Uterus (tissue), 3 donors: ENCODE measurements at regions not wholly inside any gene's neighbourhood (a gene's known extent, or its start where the extent isn't known, plus 50 kb on each side); places are given as distances from the start of the nearest gene placed in this dataset.

Experiments
- DNase-seq, 2 donors: peaks; one replicate each; pipeline ENCODE4 v3.0.0-alpha.2; 2019 to 2020
- H3K27ac ChIP-seq, 2 donors: fragments of 200-600 bp; sonication (generic); 1 replicate in 1 of 2; 2 replicates in 1 of 2; pipeline ENCODE4 v1.5.1; 2016 to 2018
- H3K27me3 ChIP-seq, 2 donors: fragments of 200-600 bp; sonication (generic); one replicate each; pipeline ENCODE4 v1.5.1; 2018 to 2019; ENCODE audit warnings: control low read depth in 1 of 2
- H3K36me3 ChIP-seq, 2 donors: fragments of 200-600 bp; sonication (generic); one replicate each; pipeline ENCODE4 v1.5.1; 2019; ENCODE audit warnings: control low read depth in 1 of 2
- H3K4me1 ChIP-seq, 2 donors: fragments of 200-600 bp; sonication (generic); one replicate each; pipeline ENCODE4 v1.5.1; 2018 to 2019; ENCODE audit warnings: control low read depth in 1 of 2
- H3K4me3 ChIP-seq, 2 donors: fragments of 200-600 bp; sonication (generic); 1 replicate in 1 of 2; 2 replicates in 1 of 2; pipeline ENCODE4 v1.5.1; 2018 to 2019; ENCODE audit warnings: mild to moderate bottlenecking in 1 of 2
- H3K9me3 ChIP-seq, 2 donors: fragments of 200-600 bp; sonication (generic); one replicate each; pipeline ENCODE4 v1.5.1; 2019; ENCODE audit warnings: control low read depth in 1 of 2
- CTCF ChIP-seq, 4 experiments: fragments of 200-600 bp in 2 of 4; fragments of 450-650 bp in 2 of 4; sonication (generic) in 2 of 4; IDR thresholded peaks; one replicate each; pipeline ENCODE4 v1.5.1; 2016 to 2019; ENCODE audit warnings: antibody characterized with exemption in 4 of 4, mild to moderate bottlenecking in 2 of 4, moderate library complexity in 1 of 4
- POLR2A ChIP-seq, 2 donors: fragments of 450-650 bp; IDR thresholded peaks; one replicate each; pipeline ENCODE4 v1.6.1; 2016; ENCODE audit warnings: antibody characterized with exemption in 2 of 2, mild to moderate bottlenecking in 1 of 2, moderate library complexity in 1 of 2
- intact Hi-C: fragments of 100-400 bp; cut with DNase I; formaldehyde crosslinking; loops from one replicate; pipeline ENCODE4 v1.15.1; 2023; ENCODE audit warnings: low total_unique reads
- donor health status: DM: yes; HTN: yes; CAD: no.

DNA sequence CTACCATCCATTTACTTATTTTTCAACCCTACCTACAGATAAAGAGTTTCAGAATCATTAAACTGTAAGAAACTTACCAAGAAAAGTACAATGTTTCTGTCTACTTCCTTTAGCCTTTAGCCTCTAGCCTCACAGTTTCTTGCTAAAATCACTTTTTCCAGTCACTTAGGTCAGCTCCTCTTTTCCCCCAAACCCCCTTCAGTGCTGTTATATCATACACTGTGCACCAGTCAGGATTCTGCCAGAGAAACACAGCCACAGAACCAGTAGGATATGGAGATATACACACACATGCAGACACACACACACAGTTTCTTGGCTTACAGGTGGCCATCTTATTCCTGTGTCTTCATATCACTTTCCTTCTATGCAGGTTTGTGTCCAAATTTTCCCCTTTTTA lies 139.9 kb upstream of the LIPC start:
- H3K36me3 ChIP-seq, result no peaks in the 10 kb centered on the region
- no peak overlapping the region for H3K27ac ChIP-seq
- H3K4me1 ChIP-seq, result no peaks in the 10 kb centered on the region
- H3K4me3 ChIP-seq, result no peak overlapping the region
- intact Hi-C loops, result no loop called here
- H3K27me3 ChIP-seq, result no peaks in the 10 kb centered on the region
- no peaks in the 10 kb centered on the region for H3K9me3 ChIP-seq
- TF ChIP-seq POLR2A (IDR thresholded peaks at IDR 0.05) (no peak), CTCF (IDR thresholded peaks at IDR 0.05) (no peak)
- DNase-seq, result no peak

GRCh38 chr15:58292751-58293175 lies 139.0 kb upstream of the LIPC start:
- H3K27me3 ChIP-seq, result no peaks in the 10 kb centered on the region
- DNase-seq, result no peak

GRCh38 chr15:58293622-58294550 lies 137.9 kb upstream of the LIPC start:
- TF ChIP-seq CTCF (IDR thresholded peaks at IDR 0.05), result no peak
- TF ChIP-seq POLR2A (IDR thresholded peaks at IDR 0.05), result no peak
- Histone ChIP-seq H3K4me3 (no peak overlapping the region), H3K9me3 (no peaks in the 10 kb centered on the region), H3K27ac (no peak overlapping the region), H3K4me1 (no peaks in the 10 kb centered on the region), H3K27me3 (no peaks in the 10 kb centered on the region), H3K36me3 (no peaks in the 10 kb centered on the region)
- no peak for DNase-seq
- intact Hi-C loops, result no loop called here

More at GRCh38 chr15:58292751-58293175, 139.0 kb upstream of the LIPC start:
- intact Hi-C loops, result no loop called here
- H3K4me1 ChIP-seq, result no peaks in the 10 kb centered on the region
- H3K9me3 ChIP-seq, result no peaks in the 10 kb centered on the region
- no peak overlapping the region for H3K4me3 ChIP-seq
- TF ChIP-seq CTCF (IDR thresholded peaks at IDR 0.05) (no peak), POLR2A (IDR thresholded peaks at IDR 0.05) (no peak)
- H3K36me3 ChIP-seq, result no peaks in the 10 kb centered on the region
- H3K27ac ChIP-seq, result no peak overlapping the region

DNA sequence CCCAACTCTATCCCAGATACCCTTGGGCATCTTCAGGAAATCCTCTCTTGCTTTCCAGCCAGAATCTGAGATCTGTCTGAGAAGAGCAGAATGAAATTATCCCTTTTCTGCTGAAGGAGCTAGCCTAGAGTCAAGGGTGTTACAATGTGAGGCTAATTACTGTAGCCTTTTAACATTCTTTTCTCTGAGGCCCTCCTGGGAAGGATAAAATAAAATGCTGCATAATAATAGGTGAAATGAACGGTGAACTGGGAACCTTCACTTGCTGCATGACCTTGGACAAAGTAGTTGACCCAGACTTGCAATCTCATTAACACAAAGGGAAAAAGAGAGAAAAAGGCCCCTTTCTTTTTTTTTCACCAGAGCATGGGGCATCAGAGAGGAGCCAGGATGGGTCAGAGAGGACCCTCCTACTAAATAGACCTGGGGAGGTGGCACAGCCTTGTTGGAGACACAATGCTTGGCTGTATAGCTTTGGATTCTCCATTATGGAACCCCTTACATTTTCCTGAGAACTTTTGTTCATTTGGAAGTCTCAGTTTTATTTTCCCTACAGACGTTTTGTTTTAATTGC lies 137.0 kb upstream of the LIPC start:
- intact Hi-C loops, result no loop called here
- H3K36me3 ChIP-seq, result no peaks in the 10 kb centered on the region
- no peak overlapping the region for H3K27ac ChIP-seq
- TF ChIP-seq POLR2A (IDR thresholded peaks at IDR 0.05) (no peak), CTCF (IDR thresholded peaks at IDR 0.05) (no peak)
- no peak overlapping the region for H3K4me3 ChIP-seq
- no peak for DNase-seq
- no peaks in the 10 kb centered on the region for H3K27me3 ChIP-seq
- H3K4me1 ChIP-seq, result no peaks in the 10 kb centered on the region
- H3K9me3 ChIP-seq, result no peaks in the 10 kb centered on the region

- intact Hi-C loops, result no loop called here
- DNase-seq, result no peak
- H3K27me3 ChIP-seq, result no peaks in the 10 kb centered on the region
- no peak for TF ChIP-seq CTCF (IDR thresholded peaks at IDR 0.05)
- TF ChIP-seq POLR2A (IDR thresholded peaks at IDR 0.05), result no peak
- no peak overlapping the region for H3K4me3 ChIP-seq
- no peaks in the 10 kb centered on the region for H3K36me3 ChIP-seq
- H3K27ac ChIP-seq, result no peak overlapping the region
- no peaks in the 10 kb centered on the region for H3K9me3 ChIP-seq
- no peaks in the 10 kb centered on the region for H3K4me1 ChIP-seq
Measured at GRCh38 chr15:58295637-58296215, 136.1 kb upstream of the LIPC start.
